Ammon's horn (tissue), 1 donor: ENCODE measurements at regions not wholly inside any gene's neighbourhood (a gene's known extent, or its start where the extent isn't known, plus 50 kb on each side); places are given as distances from the start of the nearest gene placed in this dataset.
"Not testable (repeated sequence)": the region's sequence is repeated elsewhere in the genome, so short reads cannot be mapped to it uniquely, and the experiment has no call there.

ENCODE experiments used
- DNase-seq: peaks from one replicate; pipeline ENCODE4 v3.0.0-alpha.2; 2016; ENCODE audit warnings: low spot score

GRCh38 chr2:34547340-34547739 is 948.2 kb upstream of the FAM98A start:
- DNase-seq: no peak

- no peak for DNase-seq
Measured at GRCh38 chr2:34545486-34546136, 946.5 kb upstream of the FAM98A start.

- no peak for DNase-seq
Measured at GRCh38 chr2:34534761-34535160, 935.7 kb upstream of the FAM98A start.

- no peak for DNase-seq
Measured at GRCh38 chr2:34534341-34534740, 935.2 kb upstream of the FAM98A start.

GRCh38 chr2:34533585-34534183 is 934.6 kb upstream of the FAM98A start:
- no peak for DNase-seq

- no peak for DNase-seq
Measured at GRCh38 chr2:34529965-34530364, 930.9 kb upstream of the FAM98A start.

- DNase-seq: no peak
Measured at GRCh38 chr2:34523958-34524514, 924.9 kb upstream of the FAM98A start.

- no peak for DNase-seq
Measured at GRCh38 chr2:34519659-34520058, 920.6 kb upstream of the FAM98A start.

GRCh38 chr2:34498561-34498960 is 899.5 kb upstream of the FAM98A start:
- no peak for DNase-seq

GRCh38 chr2:34494192-34494591 is 895.1 kb upstream of the FAM98A start:
- DNase-seq: not testable (repeated sequence)

GRCh38 chr2:34492561-34493455 is 893.7 kb upstream of the FAM98A start:
- DNase-seq: no peak

GRCh38 chr2:34486965-34487364 is 887.9 kb upstream of the FAM98A start:
- DNase-seq: no peak

GRCh38 chr2:34481542-34481941 is 882.4 kb upstream of the FAM98A start:
- no peak for DNase-seq

GRCh38 chr2:34480366-34480765 is 881.3 kb upstream of the FAM98A start:
- DNase-seq: no peak

- DNase-seq: no peak
Measured at GRCh38 chr2:34475156-34475555, 876.1 kb upstream of the FAM98A start.

GRCh38 chr2:34474646-34475045 is 875.5 kb upstream of the FAM98A start:
- DNase-seq: no peak

GRCh38 chr2:34447097-34447496 is 848.0 kb upstream of the FAM98A start:
- DNase-seq: no peak

GRCh38 chr2:34423301-34423700 is 824.2 kb upstream of the FAM98A start:
- no peak for DNase-seq

GRCh38 chr2:34419856-34420255 is 820.8 kb upstream of the FAM98A start:
- DNase-seq: no peak

- no peak for DNase-seq
Measured at GRCh38 chr2:34416856-34417255, 817.8 kb upstream of the FAM98A start.

GRCh38 chr2:34414856-34415255 is 815.8 kb upstream of the FAM98A start:
- no peak for DNase-seq

GRCh38 chr2:34408100-34408499 is 809.0 kb upstream of the FAM98A start:
- DNase-seq: no peak

GRCh38 chr2:34403512-34403911 is 804.4 kb upstream of the FAM98A start:
- DNase-seq: no peak
